B cell (primary cell): ENCODE measurements at regions not wholly inside any gene's neighbourhood (a gene's known extent, or its start where the extent isn't known, plus 50 kb on each side); places are given as distances from the start of the nearest gene placed in this dataset.

Experiments used
- ATAC-seq: fragments of 200-7000 bp; cut with Tn5 transposase; one replicate; pipeline ENCODE4 v1.10.0; 2021; ENCODE audit warnings: low read depth, mild to moderate bottlenecking, moderate number of reproducible peaks, moderate library complexity
- CTCF ChIA-PET: fragments of 350-600 bp; sonication (Branson Sonifier 250); formaldehyde crosslinking; loops from one replicate; lab custom pipeline; 2021; ENCODE audit warnings: antibody characterized with exemption, inconsistent platforms; lab: Charles Lee
- POLR2A ChIA-PET: fragments of 350-600 bp; sonication (Branson Sonifier 250); formaldehyde crosslinking; loops from one replicate; lab custom pipeline; 2021; ENCODE audit warnings: antibody characterized with exemption; lab: Charles Lee
- DNase-seq: peaks from one replicate; pipeline ENCODE4 v3.0.0; 2013
- H2AFZ ChIP-seq: 2 replicates; pipeline ENCODE4 v1.6.1; 2012; ENCODE audit warnings: mild to moderate bottlenecking, low read depth, low read length; ENCODE audit not compliant: insufficient read depth, poor library complexity, severe bottlenecking
- H3K27ac ChIP-seq, 2 donors: 1 replicate in 1 of 2; 2 replicates in 1 of 2; pipeline ENCODE4 v1.5.1; 2012 to 2013; ENCODE audit warnings: low read length in 2 of 2, mild to moderate bottlenecking in 2 of 2, moderate library complexity in 1 of 2
- H3K27me3 ChIP-seq, 4 experiments: fragments of 200-600 bp in 1 of 4; sonication (generic) in 1 of 4; replicated peaks in 1 of 4; 1 replicate in 2 of 4; 2 replicates in 2 of 4; pipeline versions ENCODE4 v1.6.1 to v1.7.0; 2013 to 2016; ENCODE audit warnings: low read length in 3 of 4, mild to moderate bottlenecking in 2 of 4, mixed read lengths in 1 of 4, moderate library complexity in 1 of 4; ENCODE audit not compliant: insufficient read depth in 4 of 4, control insufficient read depth in 3 of 4; ENCODE audit errors: control extremely low read depth in 1 of 4
- H3K36me3 ChIP-seq, 2 experiments: replicated peaks in 1 of 2; 1 replicate in 1 of 2; 2 replicates in 1 of 2; pipeline versions ENCODE4 v1.6.1 to v1.7.1; 2013; ENCODE audit warnings: low read length in 1 of 2; ENCODE audit not compliant: insufficient read depth in 2 of 2, control insufficient read depth in 1 of 2; ENCODE audit errors: control extremely low read depth in 1 of 2, extremely low read depth in 1 of 2
- H3K4me1 ChIP-seq, 2 donors: fragments of 200-600 bp in 1 of 2; sonication (generic) in 1 of 2; 1 replicate in 1 of 2; 2 replicates in 1 of 2; pipeline versions ENCODE4 v1.5.1 to v1.6.1; 2013 to 2017; ENCODE audit warnings: low read length in 2 of 2; ENCODE audit not compliant: control insufficient read depth in 2 of 2, insufficient read depth in 2 of 2
- H3K4me2 ChIP-seq: replicated peaks from 2 replicates; pipeline ENCODE3; 2012; ENCODE audit warnings: mild to moderate bottlenecking, low read depth, low read length; ENCODE audit not compliant: poor library complexity, severe bottlenecking
- H3K4me3 ChIP-seq, 5 experiments: fragments of 200-600 bp in 1 of 5; sonication (generic) in 1 of 5; 1 replicate in 3 of 5; 2 replicates in 2 of 5; pipeline versions ENCODE4 v1.5.1 to v1.7.0; 2011 to 2016; ENCODE audit warnings: low read length in 4 of 5, mild to moderate bottlenecking in 4 of 5, low read depth in 2 of 5, control low read depth in 1 of 5, moderate library complexity in 1 of 5; ENCODE audit not compliant: insufficient read depth in 1 of 5; ENCODE audit errors: control extremely low read depth in 1 of 5, extremely low read depth in 1 of 5
- H3K79me2 ChIP-seq: fragments of 200-600 bp; sonication (generic); one replicate; pipeline ENCODE4 v1.6.0; 2016; ENCODE audit warnings: low read length; ENCODE audit not compliant: control insufficient read depth, insufficient read depth
- H3K9ac ChIP-seq: fragments of 200-600 bp; sonication (generic); 2 replicates; pipeline ENCODE4 v1.6.1; 2017; ENCODE audit warnings: mild to moderate bottlenecking, low read length, moderate library complexity
- H3K9me3 ChIP-seq, 3 donors: one replicate each; pipeline versions ENCODE4 v1.6.1 to v1.7.1; 2013; ENCODE audit warnings: low read length in 2 of 3; ENCODE audit not compliant: control insufficient read depth in 2 of 3, insufficient read depth in 1 of 3; ENCODE audit errors: control extremely low read depth in 1 of 3
- H4K20me1 ChIP-seq: 2 replicates; pipeline ENCODE4 v1.6.0; 2012; ENCODE audit warnings: mild to moderate bottlenecking, low read length; ENCODE audit not compliant: insufficient read depth, control insufficient read depth, poor library complexity, severe bottlenecking
- H3K27ac Mint-ChIP-seq: one replicate; pipeline ENCODE4 v1.8.0; 2021; ENCODE audit warnings: mixed read lengths
- H3K27me3 Mint-ChIP-seq: one replicate; pipeline ENCODE4 v1.8.0; 2021; ENCODE audit warnings: mixed read lengths
- H3K4me1 Mint-ChIP-seq: one replicate; pipeline ENCODE4 v1.8.0; 2021; ENCODE audit warnings: mixed read lengths
- H3K4me3 Mint-ChIP-seq: one replicate; pipeline ENCODE4 v1.8.0; 2021; ENCODE audit warnings: mixed read lengths
- H3K9me3 Mint-ChIP-seq: one replicate; pipeline ENCODE4 v1.8.0; 2022; ENCODE audit warnings: mixed read lengths; ENCODE audit not compliant: insufficient read depth
- EZH2 ChIP-seq: IDR thresholded peaks from 2 replicates; pipeline ENCODE4 v1.6.1; 2012; ENCODE audit warnings: borderline replicate concordance, low read depth, mild to moderate bottlenecking, moderate library complexity, low read length; ENCODE audit not compliant: insufficient read depth, poor library complexity, severe bottlenecking
- WGBS: methylation state at CpG from one replicate; pipeline ENCODE4 v1.1.5; 2013; ENCODE audit warnings: missing lambda C conversion rate; ENCODE audit not compliant: insufficient coverage; 5-methylcytosine and 5-hydroxymethylcytosine counted together
- intact Hi-C: fragments of 100-400 bp; cut with micrococcal nuclease; formaldehyde crosslinking; loops from one replicate; pipeline ENCODE4 v1.10.0; 2022
- TF ChIP-seq, protein P1 (sequence below): fragments of 200-600 bp; IDR thresholded peaks from one replicate; pipeline ENCODE4 v1.8.0; 2022; ENCODE audit warnings: antibody characterized with exemption, mild to moderate bottlenecking

DNA sequence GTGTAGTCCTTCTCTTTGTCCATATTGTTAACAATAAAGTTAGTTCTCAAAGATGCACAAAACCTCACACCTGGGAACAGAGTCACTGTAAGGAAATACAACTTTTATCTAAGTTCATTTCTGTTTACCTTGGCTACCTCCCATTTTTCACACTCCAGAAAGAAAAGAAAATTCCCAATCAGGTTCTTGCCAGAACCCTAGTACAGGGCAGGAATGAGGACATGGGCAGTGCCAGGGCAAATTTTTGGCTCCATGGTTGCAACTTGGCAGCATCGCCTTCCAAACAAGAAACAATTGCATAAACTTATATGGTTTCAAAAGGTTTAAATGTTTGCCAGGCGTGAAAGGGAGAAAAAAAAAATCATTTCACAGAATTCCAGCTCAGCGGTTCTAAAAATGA is 296.3 kb upstream of the PRKD1 start:
- ChIA-PET CTCF (interaction anchor here (1.3 kb wide), 1 partner anchor 47 kb away, joined by 4 read pairs; no protein-coding TSS in a partner anchor), POLR2A (no interaction called here)
- Histone ChIP-seq H4K20me1 (no peaks in the 10 kb centered on the region), H3K9me3 (no peaks in the 10 kb centered on the region), H2AFZ (no peak overlapping the region), H3K4me3 (no peak overlapping the region), H3K36me3 (no peaks in the 10 kb centered on the region), H3K4me2 (no peak overlapping the region), H3K4me1 (no peaks in the 10 kb centered on the region), H3K27me3 (no peaks in the 10 kb centered on the region), H3K79me2 (no peaks in the 10 kb centered on the region), H3K27ac (no peak overlapping the region), H3K9ac (no peak overlapping the region)
- H3K27me3 Mint-ChIP-seq: no peaks in the 10 kb centered on the region
- H3K27ac Mint-ChIP-seq: no peak overlapping the region
- no peaks in the 10 kb centered on the region for H3K4me1 Mint-ChIP-seq
- intact Hi-C loops: no loop called here
- H3K4me3 Mint-ChIP-seq: no peak overlapping the region
- DNase-seq (no peak), ATAC-seq (no peak)
- no peaks in the 10 kb centered on the region for H3K9me3 Mint-ChIP-seq
- WGBS: 80% methylated on average over 1 of the region's 3 CpGs
- TF ChIP-seq, protein P1, sequence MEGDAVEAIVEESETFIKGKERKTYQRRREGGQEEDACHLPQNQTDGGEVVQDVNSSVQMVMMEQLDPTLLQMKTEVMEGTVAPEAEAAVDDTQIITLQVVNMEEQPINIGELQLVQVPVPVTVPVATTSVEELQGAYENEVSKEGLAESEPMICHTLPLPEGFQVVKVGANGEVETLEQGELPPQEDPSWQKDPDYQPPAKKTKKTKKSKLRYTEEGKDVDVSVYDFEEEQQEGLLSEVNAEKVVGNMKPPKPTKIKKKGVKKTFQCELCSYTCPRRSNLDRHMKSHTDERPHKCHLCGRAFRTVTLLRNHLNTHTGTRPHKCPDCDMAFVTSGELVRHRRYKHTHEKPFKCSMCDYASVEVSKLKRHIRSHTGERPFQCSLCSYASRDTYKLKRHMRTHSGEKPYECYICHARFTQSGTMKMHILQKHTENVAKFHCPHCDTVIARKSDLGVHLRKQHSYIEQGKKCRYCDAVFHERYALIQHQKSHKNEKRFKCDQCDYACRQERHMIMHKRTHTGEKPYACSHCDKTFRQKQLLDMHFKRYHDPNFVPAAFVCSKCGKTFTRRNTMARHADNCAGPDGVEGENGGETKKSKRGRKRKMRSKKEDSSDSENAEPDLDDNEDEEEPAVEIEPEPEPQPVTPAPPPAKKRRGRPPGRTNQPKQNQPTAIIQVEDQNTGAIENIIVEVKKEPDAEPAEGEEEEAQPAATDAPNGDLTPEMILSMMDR: no peak
- TF ChIP-seq EZH2: no peak

- Mint-ChIP-seq H3K27ac (no peak overlapping the region), H3K4me3 (no peak overlapping the region), H3K27me3 (no peaks in the 10 kb centered on the region), H3K4me1 (no peaks in the 10 kb centered on the region), H3K9me3 (no peaks in the 10 kb centered on the region)
- TF ChIP-seq, protein P1: no peak
- no peak for TF ChIP-seq EZH2
- Histone ChIP-seq H3K9ac (no peak overlapping the region), H3K9me3 (no peaks in the 10 kb centered on the region), H4K20me1 (no peaks in the 10 kb centered on the region), H3K4me3 (no peak overlapping the region), H3K27me3 (no peaks in the 10 kb centered on the region), H3K4me2 (no peak overlapping the region), H3K27ac (no peak overlapping the region), H2AFZ (no peak overlapping the region), H3K79me2 (no peaks in the 10 kb centered on the region), H3K4me1 (no peaks in the 10 kb centered on the region), H3K36me3 (no peaks in the 10 kb centered on the region)
- intact Hi-C loops: no loop called here
- 50% methylated on average over 1 of the region's 1 CpG for WGBS
- POLR2A ChIA-PET: no interaction called here
- no peak for ATAC-seq
- CTCF ChIA-PET: interaction anchor here (0.8 kb wide), 1 partner anchor 10 kb away, joined by 3 read pairs; no protein-coding TSS in a partner anchor
- DNase-seq: no peak
Observed at GRCh38 chr14:30225176-30225575, 297.5 kb upstream of the PRKD1 start.
